ENCODE measurements at regions not wholly inside any gene's neighbourhood (a gene's known extent, or its start where the extent isn't known, plus 50 kb on each side); places are given as distances from the start of the nearest gene placed in this dataset.

DNA sequence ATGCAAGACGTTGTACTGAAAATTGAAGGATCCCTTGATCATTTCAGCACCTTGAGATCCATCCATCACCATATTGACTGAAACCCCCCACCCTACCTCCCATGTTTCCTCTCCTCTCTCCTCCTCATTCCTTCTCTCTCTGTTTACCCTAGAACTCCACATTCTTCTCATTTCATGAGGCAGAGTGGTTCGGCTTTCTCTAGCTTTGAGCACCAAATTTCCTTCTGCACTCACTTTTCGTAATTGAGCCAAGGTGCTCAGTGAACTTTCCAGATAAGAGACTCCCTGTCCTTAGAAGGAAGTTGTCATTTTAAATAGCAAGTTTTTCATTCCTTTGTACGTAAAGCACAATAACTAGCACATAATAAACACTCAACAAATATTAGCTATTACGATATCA is 108.3 kb upstream of the SLC34A2 start:
- DNase-seq (ENCODE audit: extremely low spot score, unreplicated experiment) = no peak
- Mint-ChIP-seq H3K9me3 (no peaks in the 10 kb centered on the region), H3K27ac (peak overlapping the region; percentile 46), H3K4me1 (ENCODE audit: unreplicated experiment) (peaks cover 5% of the 10 kb centered on the region), H3K27me3 (no peaks in the 10 kb centered on the region), H3K36me3 (no peaks in the 10 kb centered on the region), H3K4me3 (no peak overlapping the region)
- TF ChIP-seq, protein P1, sequence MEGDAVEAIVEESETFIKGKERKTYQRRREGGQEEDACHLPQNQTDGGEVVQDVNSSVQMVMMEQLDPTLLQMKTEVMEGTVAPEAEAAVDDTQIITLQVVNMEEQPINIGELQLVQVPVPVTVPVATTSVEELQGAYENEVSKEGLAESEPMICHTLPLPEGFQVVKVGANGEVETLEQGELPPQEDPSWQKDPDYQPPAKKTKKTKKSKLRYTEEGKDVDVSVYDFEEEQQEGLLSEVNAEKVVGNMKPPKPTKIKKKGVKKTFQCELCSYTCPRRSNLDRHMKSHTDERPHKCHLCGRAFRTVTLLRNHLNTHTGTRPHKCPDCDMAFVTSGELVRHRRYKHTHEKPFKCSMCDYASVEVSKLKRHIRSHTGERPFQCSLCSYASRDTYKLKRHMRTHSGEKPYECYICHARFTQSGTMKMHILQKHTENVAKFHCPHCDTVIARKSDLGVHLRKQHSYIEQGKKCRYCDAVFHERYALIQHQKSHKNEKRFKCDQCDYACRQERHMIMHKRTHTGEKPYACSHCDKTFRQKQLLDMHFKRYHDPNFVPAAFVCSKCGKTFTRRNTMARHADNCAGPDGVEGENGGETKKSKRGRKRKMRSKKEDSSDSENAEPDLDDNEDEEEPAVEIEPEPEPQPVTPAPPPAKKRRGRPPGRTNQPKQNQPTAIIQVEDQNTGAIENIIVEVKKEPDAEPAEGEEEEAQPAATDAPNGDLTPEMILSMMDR (conservative IDR thresholded peaks at IDR 0.05) = no peak

DNA sequence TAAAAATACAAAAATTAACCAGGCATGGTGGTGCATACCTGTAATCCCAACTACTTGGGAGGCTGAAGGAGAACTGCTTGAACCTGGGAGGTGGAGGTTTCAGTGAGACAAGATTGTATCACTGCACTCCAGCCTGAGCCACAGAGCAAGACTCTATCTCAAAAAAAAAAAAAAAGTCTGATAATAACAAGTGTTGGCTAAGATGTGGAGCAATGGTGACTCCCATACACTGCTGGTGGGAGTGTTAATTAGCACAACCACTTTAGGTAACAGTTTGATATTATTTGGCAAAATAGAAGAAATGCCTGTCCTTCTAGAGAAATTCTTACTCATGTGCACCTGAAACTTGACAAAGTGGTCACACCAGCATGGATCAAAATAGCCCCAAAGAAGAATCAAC is 106.2 kb upstream of the SLC34A2 start:
- Mint-ChIP-seq H3K27ac (no peak overlapping the region), H3K36me3 (no peaks in the 10 kb centered on the region), H3K9me3 (no peaks in the 10 kb centered on the region), H3K4me3 (no peak overlapping the region), H3K27me3 (no peaks in the 10 kb centered on the region), H3K4me1 (ENCODE audit: unreplicated experiment) (peaks cover 2% of the 10 kb centered on the region)
- DNase-seq (ENCODE audit: extremely low spot score, unreplicated experiment) = no peak
- TF ChIP-seq, protein P1 (conservative IDR thresholded peaks at IDR 0.05) = no peak

DNA sequence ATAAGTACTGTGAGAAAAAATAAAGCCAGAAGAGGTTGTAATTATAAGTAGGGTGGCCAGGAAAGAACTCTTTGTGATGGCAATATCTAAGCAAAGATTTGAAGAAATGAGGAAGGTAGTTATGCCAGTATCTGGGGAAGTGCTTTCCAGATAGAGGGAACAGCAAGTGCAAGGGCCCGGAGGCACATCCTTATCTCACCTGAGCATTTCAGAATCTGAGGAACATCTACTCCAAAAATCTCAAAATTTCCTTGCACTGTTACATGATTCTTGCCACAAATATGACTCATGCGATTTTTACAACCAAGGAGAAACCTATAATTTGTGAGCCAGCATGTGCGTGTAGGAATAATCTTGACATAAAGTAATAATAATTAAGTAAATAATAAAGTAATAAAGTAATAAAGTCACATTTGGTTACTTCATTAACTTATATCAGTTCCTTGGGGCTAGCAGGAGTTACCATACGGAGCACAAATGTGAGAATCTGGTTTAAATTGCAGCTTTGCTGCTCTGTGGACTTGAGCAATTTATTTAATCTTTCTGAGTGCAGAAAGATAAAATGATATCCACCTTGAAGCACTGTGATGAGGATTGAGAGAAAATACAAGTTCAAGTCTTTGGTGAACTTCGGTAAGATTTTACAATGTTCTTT is 105.1 kb upstream of the SLC34A2 start:
- DNase-seq (ENCODE audit: extremely low spot score, unreplicated experiment) = no peak
- Mint-ChIP-seq H3K27ac (no peak overlapping the region), H3K27me3 (no peaks in the 10 kb centered on the region), H3K4me1 (ENCODE audit: unreplicated experiment) (no peaks in the 10 kb centered on the region), H3K36me3 (no peaks in the 10 kb centered on the region), H3K4me3 (no peak overlapping the region), H3K9me3 (no peaks in the 10 kb centered on the region)
- TF ChIP-seq, protein P1 (conservative IDR thresholded peaks at IDR 0.05) = no peak

DNA sequence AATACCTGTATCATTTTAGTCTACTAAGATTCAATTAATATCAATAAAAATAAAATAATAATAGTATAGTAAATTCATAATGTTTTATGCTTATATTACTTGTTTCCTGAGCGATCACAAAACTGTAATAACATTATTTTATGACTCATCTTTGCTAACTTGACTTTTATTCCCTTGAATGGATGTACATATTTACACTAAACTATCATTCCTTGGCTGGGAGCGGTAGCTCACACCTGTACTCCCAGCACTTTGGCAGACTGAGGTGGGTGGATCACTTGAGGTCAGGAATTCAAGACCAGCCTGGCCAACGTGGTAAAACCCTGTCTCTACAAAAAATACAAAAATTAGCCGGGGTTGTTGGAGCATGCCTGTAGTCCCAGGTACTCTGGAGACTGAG is 104.0 kb upstream of the SLC34A2 start:
- DNase-seq (ENCODE audit: extremely low spot score, unreplicated experiment) = no peak
- Mint-ChIP-seq H3K4me1 (ENCODE audit: unreplicated experiment) (no peaks in the 10 kb centered on the region), H3K27me3 (no peaks in the 10 kb centered on the region), H3K9me3 (no peaks in the 10 kb centered on the region), H3K27ac (peak overlapping the region; percentile 78), H3K36me3 (no peaks in the 10 kb centered on the region), H3K4me3 (no peak overlapping the region)
- TF ChIP-seq, protein P1 (conservative IDR thresholded peaks at IDR 0.05) = no peak

DNA sequence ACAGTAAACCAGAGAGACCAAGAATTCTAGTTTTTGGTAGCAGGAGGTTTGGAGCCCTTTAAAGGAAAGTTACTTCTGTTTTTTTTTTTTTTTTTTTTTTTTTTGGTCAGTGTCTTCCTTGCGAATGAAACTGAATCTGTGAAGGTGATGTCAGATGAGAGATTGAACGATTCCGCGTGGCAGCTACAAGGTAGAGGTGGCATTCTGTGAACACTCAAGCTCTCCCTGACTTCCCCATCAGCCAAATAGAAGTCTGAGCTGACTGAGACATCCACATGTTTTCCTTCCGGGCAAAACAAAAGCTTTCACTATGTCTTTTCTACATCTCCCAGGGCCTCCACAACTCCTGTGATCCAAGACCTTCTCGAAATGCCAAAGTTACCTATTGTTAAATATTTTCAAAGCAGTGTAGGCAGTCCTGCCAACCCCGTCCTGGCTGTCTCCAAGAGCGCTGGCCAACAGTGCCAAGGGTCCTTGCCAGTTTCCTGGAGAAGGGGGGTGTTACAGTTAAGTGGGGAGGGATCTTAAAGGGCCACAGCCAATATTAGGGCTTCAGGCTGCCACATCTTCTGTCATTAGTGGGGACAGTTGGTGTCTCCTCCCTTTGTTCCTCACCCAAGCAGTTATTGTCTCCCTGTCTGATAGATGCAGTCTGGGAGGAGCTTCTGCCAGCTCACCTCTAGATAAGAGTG is 102.9 kb upstream of the SLC34A2 start:
- Mint-ChIP-seq H3K9me3 (no peaks in the 10 kb centered on the region), H3K4me1 (ENCODE audit: unreplicated experiment) (no peaks in the 10 kb centered on the region), H3K36me3 (no peaks in the 10 kb centered on the region), H3K27ac (peak overlapping the region; percentile 43), H3K4me3 (no peak overlapping the region), H3K27me3 (no peaks in the 10 kb centered on the region)
- TF ChIP-seq, protein P1 (conservative IDR thresholded peaks at IDR 0.05) = no peak
- no peak for DNase-seq (ENCODE audit: extremely low spot score, unreplicated experiment)

All from type B pancreatic cell (in vitro differentiated cells).